ENCODE measurements at regions not wholly inside any gene's neighbourhood (a gene's known extent, or its start where the extent isn't known, plus 50 kb on each side); places are given as distances from the start of the nearest gene placed in this dataset.

DNA sequence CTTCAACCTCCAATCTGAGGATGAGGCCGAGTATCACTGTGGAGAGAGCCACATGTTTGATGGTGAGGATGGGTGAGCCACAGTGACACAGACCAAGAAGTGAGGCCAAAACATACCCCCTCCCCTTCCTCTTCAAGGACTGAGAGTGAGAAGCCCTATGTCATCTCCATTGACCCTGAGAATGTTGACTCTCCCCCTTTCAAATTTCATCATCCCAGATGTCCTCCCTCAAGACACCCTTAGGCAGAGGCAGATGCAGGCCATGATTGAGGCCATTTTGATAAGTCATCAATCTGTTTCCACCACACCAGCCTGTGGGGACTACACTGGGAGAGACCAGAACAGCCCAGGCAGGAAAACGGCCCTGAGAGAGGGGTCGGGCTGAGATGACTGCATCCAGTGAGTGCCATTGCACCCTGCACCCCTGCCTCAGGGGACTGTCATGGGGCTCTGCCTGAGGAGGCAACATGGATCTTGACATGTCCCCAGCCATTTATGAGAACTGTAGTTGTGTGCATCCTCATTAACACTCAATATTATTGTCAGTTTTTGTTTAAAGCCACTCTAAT is 84.2 kb upstream of the IGLL5 start:
- peaks cover 0 to 7% (median 0%) of the 10 kb centered on the region in 4 donors for H3K27me3 ChIP-seq
- no peaks in the 10 kb centered on the region for H3K9me3 ChIP-seq
- TF ChIP-seq, protein P1, sequence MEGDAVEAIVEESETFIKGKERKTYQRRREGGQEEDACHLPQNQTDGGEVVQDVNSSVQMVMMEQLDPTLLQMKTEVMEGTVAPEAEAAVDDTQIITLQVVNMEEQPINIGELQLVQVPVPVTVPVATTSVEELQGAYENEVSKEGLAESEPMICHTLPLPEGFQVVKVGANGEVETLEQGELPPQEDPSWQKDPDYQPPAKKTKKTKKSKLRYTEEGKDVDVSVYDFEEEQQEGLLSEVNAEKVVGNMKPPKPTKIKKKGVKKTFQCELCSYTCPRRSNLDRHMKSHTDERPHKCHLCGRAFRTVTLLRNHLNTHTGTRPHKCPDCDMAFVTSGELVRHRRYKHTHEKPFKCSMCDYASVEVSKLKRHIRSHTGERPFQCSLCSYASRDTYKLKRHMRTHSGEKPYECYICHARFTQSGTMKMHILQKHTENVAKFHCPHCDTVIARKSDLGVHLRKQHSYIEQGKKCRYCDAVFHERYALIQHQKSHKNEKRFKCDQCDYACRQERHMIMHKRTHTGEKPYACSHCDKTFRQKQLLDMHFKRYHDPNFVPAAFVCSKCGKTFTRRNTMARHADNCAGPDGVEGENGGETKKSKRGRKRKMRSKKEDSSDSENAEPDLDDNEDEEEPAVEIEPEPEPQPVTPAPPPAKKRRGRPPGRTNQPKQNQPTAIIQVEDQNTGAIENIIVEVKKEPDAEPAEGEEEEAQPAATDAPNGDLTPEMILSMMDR (IDR thresholded peaks at IDR 0.05): no peak
- H3K36me3 ChIP-seq: no peaks in the 10 kb centered on the region
- ATAC-seq: no peak
- no peaks in the 10 kb centered on the region for H3K4me1 ChIP-seq
- intact Hi-C loops (cut with DNase I): no loop called here
- FAIRE-seq: no peak
- WGBS, 2 donors: 55 to 66% methylated on average over 3 of the region's 3 CpGs
- H3K27ac ChIP-seq: no peak overlapping the region
- no peak overlapping the region for H3K4me3 ChIP-seq
- no peak for DNase-seq

GRCh38 chr22:22810018-22810427 is 77.6 kb upstream of the IGLL5 start:
- FAIRE-seq (no peak), DNase-seq (peak in 5 of 6 donors; percentile 24 to 86 (median 73)), ATAC-seq (peak in 3 of 4 donors; percentile 53 to 87 (median 82))
- Histone ChIP-seq H3K4me1 (no peaks in the 10 kb centered on the region), H3K36me3 (no peaks in the 10 kb centered on the region), H3K27me3 (peaks cover 0 to 7% (median 0%) of the 10 kb centered on the region in 4 donors), H3K9me3 (no peaks in the 10 kb centered on the region), H3K4me3 (no peak overlapping the region), H3K27ac (no peak overlapping the region)
- intact Hi-C loops (cut with DNase I): no loop called here
- WGBS, 2 donors: 53% methylated on average over 5 of the region's 5 CpGs
- TF ChIP-seq, protein P1 (IDR thresholded peaks at IDR 0.05): peak in 3 of 4 donors; percentile 66 to 79 (median 75)

DNA sequence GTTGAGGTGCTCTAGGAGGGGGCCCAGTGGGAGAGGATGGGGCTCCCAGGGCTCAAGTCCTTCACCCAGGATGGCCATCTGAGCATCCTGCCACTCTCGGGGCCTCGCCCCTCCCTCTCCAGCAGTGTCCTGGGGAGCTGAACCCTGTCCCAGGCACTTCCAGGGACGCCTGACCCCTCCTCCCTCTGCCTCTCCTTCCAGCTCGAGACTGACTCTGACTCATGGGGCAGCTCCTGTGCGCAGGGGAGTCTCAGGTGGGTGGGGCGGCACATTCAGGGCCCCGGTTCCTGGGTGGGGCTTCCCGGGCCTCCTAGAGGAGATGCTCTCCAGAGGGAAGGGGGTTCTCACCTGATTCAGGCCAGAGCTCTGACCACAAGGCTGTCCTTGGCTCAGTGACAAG is 77.1 kb upstream of the IGLL5 start:
- Histone ChIP-seq H3K36me3 (no peaks in the 10 kb centered on the region), H3K9me3 (no peaks in the 10 kb centered on the region), H3K4me3 (no peak overlapping the region), H3K27me3 (peaks cover 0 to 7% (median 0%) of the 10 kb centered on the region in 4 donors), H3K4me1 (no peaks in the 10 kb centered on the region), H3K27ac (no peak overlapping the region)
- intact Hi-C loops (cut with DNase I): no loop called here
- DNase-seq: no peak
- WGBS, 2 donors: 66 to 67% methylated on average over 6 to 8 of the region's 8 CpGs
- FAIRE-seq: no peak
- TF ChIP-seq, protein P1 (IDR thresholded peaks at IDR 0.05): no peak
- ATAC-seq: no peak

DNA sequence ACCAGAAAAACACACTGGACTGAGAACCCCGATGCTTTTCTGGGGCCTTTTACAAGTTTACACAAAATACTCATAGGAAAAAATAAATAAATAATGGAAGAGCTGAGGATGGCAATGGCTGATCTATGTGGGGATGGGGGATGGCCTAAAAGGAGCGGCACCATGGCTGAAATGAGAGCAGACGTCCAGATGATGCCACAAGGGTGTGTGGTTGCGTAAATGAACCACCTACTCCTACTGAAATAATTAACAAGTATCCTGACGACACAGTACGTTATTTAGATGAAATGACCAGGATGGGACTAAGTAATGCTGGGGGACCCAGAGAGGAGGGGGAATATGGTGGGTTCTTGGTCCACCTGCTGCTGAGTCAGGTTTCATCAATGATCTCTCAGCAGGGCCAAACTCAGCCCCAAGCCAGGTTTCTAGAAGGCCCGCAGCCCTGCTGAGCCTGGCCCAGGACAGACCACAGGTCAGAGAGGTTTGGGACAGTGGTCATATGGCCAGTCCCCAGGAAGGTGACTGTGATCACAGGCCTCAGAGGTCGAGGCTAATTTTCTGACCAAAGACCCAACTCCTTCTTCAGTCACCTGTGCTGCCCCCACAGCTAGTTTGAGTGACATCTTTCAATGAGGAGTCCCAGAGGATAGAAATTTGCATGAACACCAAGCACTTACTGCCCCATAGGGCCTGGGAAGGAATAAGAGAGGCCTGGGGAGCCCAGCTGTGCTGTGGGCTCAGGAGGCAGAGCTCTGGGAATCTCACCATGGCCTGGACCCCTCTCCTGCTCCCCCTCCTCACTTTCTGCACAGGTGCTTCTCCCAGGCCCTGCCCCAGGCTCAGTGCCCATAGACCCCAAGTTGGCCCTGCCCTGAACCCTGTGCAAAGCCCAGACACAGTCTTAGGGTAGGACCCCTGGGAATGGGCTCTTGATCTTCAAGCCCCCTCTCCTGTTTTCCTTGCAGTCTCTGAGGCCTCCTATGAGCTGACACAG is 76.3 kb upstream of the IGLL5 start:
- Histone ChIP-seq H3K9me3 (no peaks in the 10 kb centered on the region), H3K27ac (no peak overlapping the region), H3K27me3 (no peaks in the 10 kb centered on the region), H3K36me3 (no peaks in the 10 kb centered on the region), H3K4me1 (no peaks in the 10 kb centered on the region), H3K4me3 (no peak overlapping the region)
- DNase-seq: no peak
- no peak for FAIRE-seq
- no peak for ATAC-seq
- TF ChIP-seq, protein P1 (IDR thresholded peaks at IDR 0.05): no peak
- WGBS, 2 donors: 81 to 82% methylated on average over 8 of the region's 8 CpGs
- intact Hi-C loops (cut with DNase I): no loop called here
